HT-29 (cell line): ENCODE measurements at regions not wholly inside any gene's neighbourhood (a gene's known extent, or its start where the extent isn't known, plus 50 kb on each side); places are given as distances from the start of the nearest gene placed in this dataset.
"Not testable (repeated sequence)": the region's sequence is repeated elsewhere in the genome, so short reads cannot be mapped to it uniquely, and the experiment has no call there.

ENCODE experiments used
- DNase-seq: peaks from one replicate; pipeline ENCODE4 v3.0.0-alpha.2; 2015; ENCODE audit warnings: low spot score

DNA sequence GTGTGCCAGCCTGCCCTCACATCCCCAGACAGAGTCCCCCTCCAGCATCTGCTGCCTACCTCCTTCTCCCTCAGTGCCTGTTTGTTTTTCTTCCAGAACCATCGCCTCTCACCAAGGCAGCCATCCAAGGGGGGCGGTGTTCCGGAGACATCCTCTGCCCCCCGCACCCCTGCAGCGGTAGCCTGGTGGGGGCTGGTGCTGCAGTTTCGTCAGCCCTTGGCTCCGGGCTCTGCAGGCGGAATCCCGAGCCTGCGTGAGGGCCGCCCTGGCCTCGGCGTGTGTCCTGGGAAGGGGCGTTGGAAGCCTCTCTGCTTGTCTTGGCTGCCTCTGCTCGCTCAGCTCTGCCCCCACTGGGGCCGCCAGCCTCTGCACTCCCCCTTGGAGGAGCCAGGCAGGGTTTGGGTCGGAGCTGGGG, 126.0 kb upstream of the CIBAR2 start:
- DNase-seq: no peak

- no peak for DNase-seq
Measured at GRCh38 chr16:85239239-85239638, 127.0 kb upstream of the CIBAR2 start.

DNA sequence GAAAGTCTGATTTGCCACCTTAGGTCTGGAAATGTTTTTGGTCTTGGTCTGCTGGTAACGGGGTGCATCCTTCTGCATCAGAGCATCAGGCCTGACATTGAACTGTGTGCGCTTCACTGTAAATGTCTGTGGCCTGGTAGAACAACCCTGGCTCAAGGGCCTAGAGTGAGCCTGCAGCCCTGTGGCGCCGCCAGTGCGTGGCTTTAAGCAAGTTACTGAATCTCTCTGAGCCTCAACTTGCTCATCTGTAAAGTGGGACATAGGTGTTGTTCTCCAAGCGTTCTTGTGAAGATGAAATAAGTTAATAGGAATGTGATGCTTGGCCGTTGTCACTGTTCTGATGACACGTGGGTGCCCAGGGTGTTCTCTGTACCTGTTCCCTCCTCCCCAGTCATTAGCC, 127.6 kb upstream of the CIBAR2 start:
- DNase-seq: no peak

- DNase-seq: no peak
Measured at GRCh38 chr16:85240982-85241924, 129.0 kb upstream of the CIBAR2 start.

DNA sequence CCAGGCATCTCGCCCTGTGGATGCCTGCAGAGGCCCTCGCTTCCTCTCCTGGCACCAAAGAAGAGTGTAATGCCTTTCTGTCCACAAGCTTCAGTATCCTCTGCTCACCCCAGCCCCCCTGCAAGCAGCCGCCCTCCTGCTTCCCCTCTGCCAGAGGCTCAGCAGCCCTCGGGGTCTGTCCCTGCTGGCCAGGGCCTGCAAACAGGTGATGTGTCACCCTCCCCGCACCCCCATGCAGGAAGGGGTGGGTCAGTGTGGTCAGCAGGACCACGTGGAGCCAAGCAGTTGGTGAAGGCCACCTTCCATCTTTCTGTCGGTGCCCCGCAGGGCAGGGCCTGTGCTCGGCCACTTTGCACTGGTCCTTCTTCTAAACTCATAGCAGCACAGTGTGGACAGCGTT, 129.9 kb upstream of the CIBAR2 start:
- DNase-seq: no peak

DNA sequence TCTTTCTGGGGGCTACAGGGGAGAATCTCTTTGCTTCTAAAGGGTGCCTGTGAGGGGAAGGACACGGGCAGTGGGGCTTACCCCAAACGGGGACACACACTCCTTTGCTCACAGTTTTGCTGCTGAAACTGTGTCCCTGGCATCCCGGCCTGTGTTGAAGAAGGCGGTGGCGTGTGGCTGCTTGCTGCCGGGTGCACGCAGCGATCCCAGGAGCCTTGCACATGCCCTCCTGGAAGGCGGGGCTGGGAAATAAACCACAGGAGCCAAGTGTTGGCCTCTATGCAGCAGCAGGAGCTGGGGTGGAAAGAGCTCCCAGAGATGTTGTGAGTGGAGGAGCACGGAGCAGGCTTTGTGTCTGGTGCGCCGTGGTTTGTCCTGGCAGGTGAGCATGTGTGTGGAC, 131.0 kb upstream of the CIBAR2 start:
- DNase-seq: no peak

- DNase-seq: not testable (repeated sequence)
Measured at GRCh38 chr16:85244452-85244851, 132.2 kb upstream of the CIBAR2 start.

DNA sequence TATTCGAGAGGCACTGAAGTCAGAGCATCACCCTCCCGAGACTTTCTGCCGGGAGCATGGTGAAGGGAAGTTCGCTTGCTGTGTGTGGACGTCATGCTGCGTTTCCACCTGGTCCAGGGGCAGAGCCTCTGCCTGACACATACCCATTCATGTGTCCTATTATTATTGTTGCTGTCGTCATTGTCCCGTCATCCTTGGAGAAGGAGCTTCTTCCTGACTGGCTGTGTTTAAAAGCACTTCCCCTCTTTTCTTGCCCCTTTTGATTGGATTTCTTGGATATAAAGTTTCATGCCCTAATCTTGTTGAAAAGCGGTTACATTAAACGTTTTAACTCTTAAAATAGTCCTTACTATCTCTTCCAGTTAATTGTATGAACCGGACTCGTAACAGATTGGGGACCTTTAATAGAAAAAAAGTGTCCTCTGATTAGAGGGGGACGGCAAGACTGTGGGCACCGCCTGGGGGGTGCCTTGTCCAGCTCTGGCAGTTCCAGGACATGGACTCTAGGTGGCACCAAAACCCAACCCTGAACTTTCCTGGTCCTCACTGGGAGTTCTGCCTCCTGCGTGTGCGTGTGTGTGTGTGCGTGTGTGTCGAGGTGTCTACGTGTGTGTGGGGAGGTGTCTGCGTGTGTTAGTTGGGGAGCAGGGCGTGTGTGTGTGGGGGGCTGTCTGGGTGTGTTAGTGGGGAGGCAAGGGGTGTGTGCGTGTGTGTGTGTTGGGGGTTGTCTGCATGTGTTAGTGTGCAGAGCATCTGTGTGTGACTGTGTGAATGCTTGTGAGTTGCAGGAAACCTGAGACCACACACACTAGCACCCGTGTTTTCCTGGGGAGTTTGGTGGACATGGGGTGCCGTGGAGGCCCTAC, 133.3 kb upstream of the CIBAR2 start:
- DNase-seq: peak; percentile 70

GRCh38 chr16:85246473-85246872, 134.2 kb upstream of the CIBAR2 start:
- no peak for DNase-seq

DNA sequence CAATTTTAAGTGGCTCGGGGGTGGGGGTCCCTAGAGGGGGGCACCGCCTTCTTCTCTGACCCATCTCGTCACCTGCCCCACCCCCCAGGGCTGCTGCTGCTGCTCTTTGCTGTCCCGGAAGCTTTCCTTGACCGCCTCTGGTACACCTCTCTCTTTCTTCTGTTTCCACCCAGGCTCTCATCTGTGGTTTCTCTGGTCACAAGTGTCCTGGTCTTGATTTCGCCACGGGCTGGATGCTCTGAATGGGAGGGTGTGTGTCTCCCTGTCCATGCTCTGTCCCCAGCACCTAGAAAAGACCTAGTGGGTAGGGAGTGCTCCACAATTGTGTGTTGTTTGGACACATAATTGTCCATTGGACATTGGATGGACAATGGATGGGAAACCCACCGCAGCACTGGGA, 134.7 kb upstream of the CIBAR2 start:
- DNase-seq: no peak

DNA sequence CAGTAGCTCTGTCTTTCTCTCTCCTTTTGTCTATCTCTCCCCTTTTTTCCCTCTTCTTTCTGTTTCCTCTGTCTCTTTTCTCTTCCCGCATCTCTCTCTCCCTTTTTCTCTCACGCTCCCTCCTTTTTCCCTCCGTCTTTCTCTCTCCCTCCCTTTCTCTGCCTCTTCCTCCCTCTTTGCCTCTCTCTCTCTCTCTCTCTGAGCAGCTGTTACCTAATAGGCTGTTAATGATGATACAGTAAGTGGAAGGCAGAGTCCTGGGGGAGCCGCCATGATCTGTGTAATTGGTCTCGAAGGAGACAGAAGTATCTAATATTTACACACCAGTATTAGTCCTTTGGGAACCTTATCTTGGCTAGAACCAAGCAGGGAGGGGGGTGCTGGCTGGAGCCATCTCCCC, 136.1 kb upstream of the CIBAR2 start:
- DNase-seq: no peak

GRCh38 chr16:85248857-85249256, 136.6 kb upstream of the CIBAR2 start:
- no peak for DNase-seq

DNA sequence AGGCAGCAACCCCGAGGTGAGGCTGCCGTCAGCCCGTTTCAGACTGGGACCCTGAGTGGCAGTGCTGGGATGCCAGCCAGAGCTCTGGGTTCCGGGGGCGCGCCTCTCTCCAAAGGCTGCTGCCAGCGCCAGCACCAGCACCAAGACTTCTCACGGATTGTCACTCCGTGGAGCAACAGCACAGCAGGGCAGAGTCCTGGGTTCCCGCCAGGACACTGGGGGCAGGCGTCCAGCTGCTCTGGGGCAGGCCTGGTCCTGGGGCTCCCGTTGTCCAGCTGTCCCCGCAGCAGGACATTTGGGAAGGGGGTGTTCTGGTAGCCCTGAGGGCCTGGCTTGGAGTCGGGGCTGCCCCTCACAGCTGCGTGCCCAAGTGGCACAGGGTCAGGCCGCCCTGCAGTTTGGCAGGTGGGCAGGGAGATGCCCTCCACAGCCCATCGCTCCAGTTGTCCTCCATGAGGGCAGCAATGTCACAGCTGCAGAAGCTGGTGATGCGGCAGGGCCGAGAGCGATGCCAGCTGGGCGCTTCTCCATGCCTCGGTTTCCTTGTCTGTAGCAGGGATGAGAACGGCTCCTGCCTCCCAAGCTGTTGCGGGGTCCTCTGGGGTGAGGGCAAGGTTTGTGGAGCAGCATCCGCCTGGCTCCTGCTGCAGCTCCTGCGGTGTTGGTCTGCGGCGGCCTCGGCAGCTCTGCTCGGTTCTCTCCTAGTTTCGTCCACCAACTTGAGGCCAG, 137.3 kb upstream of the CIBAR2 start:
- no peak for DNase-seq

- no peak for DNase-seq
Measured at GRCh38 chr16:85250147-85250463, 137.8 kb upstream of the CIBAR2 start.

DNA sequence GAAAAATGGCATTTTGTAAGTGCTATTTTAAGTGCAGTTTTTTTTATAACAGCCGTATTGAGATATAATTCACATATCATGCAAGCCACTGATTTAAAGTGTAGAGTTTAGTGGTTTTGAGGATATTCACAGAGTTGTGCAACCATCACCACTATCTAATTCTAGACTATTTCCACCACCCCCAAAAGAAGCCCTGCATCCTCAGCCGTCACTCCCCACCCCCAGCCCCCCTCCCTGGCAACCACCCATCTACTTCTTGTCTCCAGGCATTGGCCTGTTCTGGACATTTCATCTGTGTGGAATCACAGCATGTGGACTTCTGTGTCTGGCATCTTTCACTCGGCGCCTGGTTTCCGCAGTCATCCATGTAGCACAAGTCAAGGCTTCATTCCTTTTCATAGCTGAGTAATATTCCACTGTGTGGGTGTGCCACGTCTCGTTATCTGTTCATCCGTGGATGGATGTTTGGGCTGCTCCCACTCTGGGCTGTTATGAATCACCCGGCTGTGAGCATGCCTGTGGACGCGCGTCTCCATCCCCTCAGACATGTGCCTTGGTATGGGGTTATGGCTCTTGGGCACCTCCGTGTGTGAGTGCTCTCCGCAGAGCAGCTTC, 138.4 kb upstream of the CIBAR2 start:
- DNase-seq: no peak

DNA sequence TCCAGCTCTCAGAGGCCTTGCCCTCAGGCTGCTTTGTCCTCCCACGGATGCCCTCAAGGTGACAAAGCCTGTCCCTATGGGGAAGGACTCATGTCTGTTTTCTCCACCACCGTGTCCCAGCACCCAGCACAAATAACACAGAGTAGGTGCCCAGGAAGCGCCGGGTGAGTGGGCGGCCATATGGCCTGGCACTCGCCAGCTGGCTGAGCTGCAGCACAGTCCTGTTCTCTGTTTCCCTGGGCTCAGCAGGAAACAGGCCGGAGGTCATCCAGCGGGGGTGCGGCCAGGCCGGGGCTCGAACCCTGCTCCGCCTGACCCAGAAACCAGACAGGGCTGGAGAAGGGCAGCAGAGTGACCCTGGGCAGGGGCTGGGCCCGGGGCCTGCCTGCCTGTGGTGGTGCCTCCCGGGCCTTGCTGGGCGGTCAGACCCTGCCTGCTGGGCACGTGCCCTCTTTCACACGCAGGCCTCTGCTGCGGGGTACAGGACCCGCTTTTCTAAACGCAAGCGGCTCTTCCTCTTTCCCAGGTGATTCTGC, 139.0 kb upstream of the CIBAR2 start:
- no peak for DNase-seq

GRCh38 chr16:85252014-85252413, 139.7 kb upstream of the CIBAR2 start:
- DNase-seq: no peak

DNA sequence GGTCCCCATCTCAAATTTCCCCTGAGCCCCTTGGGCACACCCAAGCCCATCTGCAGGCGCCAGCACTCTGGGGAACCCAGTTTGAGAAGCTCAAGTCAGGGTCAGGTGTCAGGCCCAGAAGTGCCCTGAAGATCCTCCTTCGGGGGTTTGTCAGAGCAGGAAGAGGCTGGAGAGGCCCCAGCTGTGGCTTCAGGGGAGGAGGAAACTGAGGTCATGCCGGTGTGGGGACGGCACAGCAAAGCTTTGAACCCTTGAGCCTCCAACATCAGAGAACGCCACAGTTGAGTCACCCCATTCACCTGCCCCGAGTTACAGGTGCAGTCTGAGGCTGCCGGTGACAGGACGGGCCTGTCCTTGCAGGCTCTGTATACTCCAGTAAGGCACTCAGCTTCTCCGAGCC, 140.2 kb upstream of the CIBAR2 start:
- no peak for DNase-seq

- DNase-seq: peak; percentile 45
Measured at GRCh38 chr16:85253084-85253941, 141.0 kb upstream of the CIBAR2 start.

DNA sequence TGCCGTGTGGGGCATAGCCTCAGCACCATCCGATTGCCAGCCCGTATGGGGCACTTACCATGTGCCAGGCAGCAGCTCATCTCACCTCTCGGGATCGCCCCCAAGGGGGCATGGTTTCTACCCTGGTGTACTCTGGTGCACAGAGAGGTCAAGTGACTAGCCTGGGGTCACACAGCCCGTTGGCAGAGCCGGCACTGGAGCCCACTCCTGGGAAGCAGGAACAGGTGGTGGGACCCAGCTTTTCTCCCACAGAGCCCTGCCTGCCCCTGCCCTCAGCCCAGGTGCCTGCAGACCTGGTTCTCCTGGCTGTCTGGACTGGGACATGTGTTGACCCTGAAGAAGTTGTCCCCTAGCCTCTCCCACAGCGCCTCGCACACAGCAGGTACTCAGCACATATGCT, 141.8 kb upstream of the CIBAR2 start:
- no peak for DNase-seq
